ENCODE measurements at regions not wholly inside any gene's neighbourhood (a gene's known extent, or its start where the extent isn't known, plus 50 kb on each side); places are given as distances from the start of the nearest gene placed in this dataset.

- CTCF ChIA-PET: interaction anchor here (1.4 to 2.3 kb wide), 2 partner anchors 24 to 303 kb away, joined by 4 to 8 read pairs; no protein-coding TSS in a partner anchor
- POLR2A ChIA-PET: no interaction called here
- no peak overlapping the region for H3K4me3 ChIP-seq (ENCODE audit: low read depth, low read length)
- H3K36me3 ChIP-seq (ENCODE audit: control insufficient read depth, insufficient read depth, low read length): no peaks in the 10 kb centered on the region
- H3K27me3 ChIP-seq (ENCODE audit: control insufficient read depth, insufficient read depth, low read length): no peaks in the 10 kb centered on the region
- no peak for DNase-seq (ENCODE audit: low read depth)
- no peak for TF ChIP-seq CTCF (IDR thresholded peaks at IDR 0.05; ENCODE audit: insufficient read depth, low read depth, low read length)
Observed at GRCh38 chr1:115166531-115167091, 77.3 kb upstream of the TSPAN2 start.

GRCh38 chr1:115165776-115166175 lies 76.5 kb upstream of the TSPAN2 start:
- Histone ChIP-seq H3K27me3 (ENCODE audit: control insufficient read depth, insufficient read depth, low read length) (no peaks in the 10 kb centered on the region), H3K4me3 (ENCODE audit: low read depth, low read length) (no peak overlapping the region), H3K36me3 (ENCODE audit: control insufficient read depth, insufficient read depth, low read length) (no peaks in the 10 kb centered on the region)
- ChIA-PET POLR2A (no interaction called here), CTCF (interaction anchor here (1.1 to 2.3 kb wide), 3 partner anchors 23 to 304 kb away, joined by 4 to 8 read pairs (median 4); no protein-coding TSS in a partner anchor)
- TF ChIP-seq CTCF (IDR thresholded peaks at IDR 0.05; ENCODE audit: insufficient read depth, low read depth, low read length): no peak
- no peak for DNase-seq (ENCODE audit: low read depth)

- DNase-seq (ENCODE audit: low read depth): no peak
- TF ChIP-seq CTCF (IDR thresholded peaks at IDR 0.05; ENCODE audit: insufficient read depth, low read depth, low read length): no peak
- H3K36me3 ChIP-seq (ENCODE audit: control insufficient read depth, insufficient read depth, low read length): no peaks in the 10 kb centered on the region
- POLR2A ChIA-PET: no interaction called here
- no peak overlapping the region for H3K4me3 ChIP-seq (ENCODE audit: low read depth, low read length)
- CTCF ChIA-PET: interaction anchor here (1.1 to 2.3 kb wide), 4 partner anchors 23 to 305 kb away, joined by 3 to 8 read pairs (median 4); no protein-coding TSS in a partner anchor
- no peaks in the 10 kb centered on the region for H3K27me3 ChIP-seq (ENCODE audit: control insufficient read depth, insufficient read depth, low read length)
Observed at GRCh38 chr1:115164940-115165705, 75.8 kb upstream of the TSPAN2 start.

GRCh38 chr1:115164484-115164883 lies 75.2 kb upstream of the TSPAN2 start:
- Histone ChIP-seq H3K4me3 (ENCODE audit: low read depth, low read length) (no peak overlapping the region), H3K36me3 (ENCODE audit: control insufficient read depth, insufficient read depth, low read length) (no peaks in the 10 kb centered on the region), H3K27me3 (ENCODE audit: control insufficient read depth, insufficient read depth, low read length) (no peaks in the 10 kb centered on the region)
- no peak for DNase-seq (ENCODE audit: low read depth)
- TF ChIP-seq CTCF (IDR thresholded peaks at IDR 0.05; ENCODE audit: insufficient read depth, low read depth, low read length): no peak
- ChIA-PET CTCF (interaction anchor here (1.0 to 1.7 kb wide), 4 partner anchors 15 to 305 kb away, joined by 3 to 7 read pairs (median 4); no protein-coding TSS in a partner anchor), POLR2A (no interaction called here)

GRCh38 chr1:115160728-115161127 lies 71.4 kb upstream of the TSPAN2 start:
- Histone ChIP-seq H3K36me3 (ENCODE audit: control insufficient read depth, insufficient read depth, low read length) (no peaks in the 10 kb centered on the region), H3K27me3 (ENCODE audit: control insufficient read depth, insufficient read depth, low read length) (no peaks in the 10 kb centered on the region), H3K4me3 (ENCODE audit: low read depth, low read length) (no peak overlapping the region)
- ChIA-PET CTCF (no interaction called here), POLR2A (interaction anchor here (0.6 kb wide), 1 partner anchor 266 kb away, joined by 4 read pairs; no protein-coding TSS in a partner anchor)
- DNase-seq (ENCODE audit: low read depth): no peak
- TF ChIP-seq CTCF (IDR thresholded peaks at IDR 0.05; ENCODE audit: insufficient read depth, low read depth, low read length): no peak
